B cell (primary cell): ENCODE measurements at regions not wholly inside any gene's neighbourhood (a gene's known extent, or its start where the extent isn't known, plus 50 kb on each side); places are given as distances from the start of the nearest gene placed in this dataset.
"Not testable (repeated sequence)": the region's sequence is repeated elsewhere in the genome, so short reads cannot be mapped to it uniquely, and the experiment has no call there.

Source experiments
- ATAC-seq: fragments of 200-7000 bp; cut with Tn5 transposase; one replicate; pipeline ENCODE4 v1.10.0; 2021; ENCODE audit warnings: low read depth, mild to moderate bottlenecking, moderate number of reproducible peaks, moderate library complexity
- CTCF ChIA-PET: fragments of 350-600 bp; sonication (Branson Sonifier 250); formaldehyde crosslinking; loops from one replicate; lab custom pipeline; 2021; ENCODE audit warnings: antibody characterized with exemption, inconsistent platforms; lab: Charles Lee
- POLR2A ChIA-PET: fragments of 350-600 bp; sonication (Branson Sonifier 250); formaldehyde crosslinking; loops from one replicate; lab custom pipeline; 2021; ENCODE audit warnings: antibody characterized with exemption; lab: Charles Lee
- DNase-seq: peaks from one replicate; pipeline ENCODE4 v3.0.0; 2013
- H2AFZ ChIP-seq: 2 replicates; pipeline ENCODE4 v1.6.1; 2012; ENCODE audit warnings: mild to moderate bottlenecking, low read depth, low read length; ENCODE audit not compliant: insufficient read depth, poor library complexity, severe bottlenecking
- H3K27ac ChIP-seq, 2 donors: 1 replicate in 1 of 2; 2 replicates in 1 of 2; pipeline ENCODE4 v1.5.1; 2012 to 2013; ENCODE audit warnings: low read length in 2 of 2, mild to moderate bottlenecking in 2 of 2, moderate library complexity in 1 of 2
- H3K27me3 ChIP-seq, 4 experiments: fragments of 200-600 bp in 1 of 4; sonication (generic) in 1 of 4; replicated peaks in 1 of 4; 1 replicate in 2 of 4; 2 replicates in 2 of 4; pipeline versions ENCODE4 v1.6.1 to v1.7.0; 2013 to 2016; ENCODE audit warnings: low read length in 3 of 4, mild to moderate bottlenecking in 2 of 4, mixed read lengths in 1 of 4, moderate library complexity in 1 of 4; ENCODE audit not compliant: insufficient read depth in 4 of 4, control insufficient read depth in 3 of 4; ENCODE audit errors: control extremely low read depth in 1 of 4
- H3K36me3 ChIP-seq, 2 experiments: replicated peaks in 1 of 2; 1 replicate in 1 of 2; 2 replicates in 1 of 2; pipeline versions ENCODE4 v1.6.1 to v1.7.1; 2013; ENCODE audit warnings: low read length in 1 of 2; ENCODE audit not compliant: insufficient read depth in 2 of 2, control insufficient read depth in 1 of 2; ENCODE audit errors: control extremely low read depth in 1 of 2, extremely low read depth in 1 of 2
- H3K4me1 ChIP-seq, 2 donors: fragments of 200-600 bp in 1 of 2; sonication (generic) in 1 of 2; 1 replicate in 1 of 2; 2 replicates in 1 of 2; pipeline versions ENCODE4 v1.5.1 to v1.6.1; 2013 to 2017; ENCODE audit warnings: low read length in 2 of 2; ENCODE audit not compliant: control insufficient read depth in 2 of 2, insufficient read depth in 2 of 2
- H3K4me2 ChIP-seq: replicated peaks from 2 replicates; pipeline ENCODE3; 2012; ENCODE audit warnings: mild to moderate bottlenecking, low read depth, low read length; ENCODE audit not compliant: poor library complexity, severe bottlenecking
- H3K4me3 ChIP-seq, 5 experiments: fragments of 200-600 bp in 1 of 5; sonication (generic) in 1 of 5; 1 replicate in 3 of 5; 2 replicates in 2 of 5; pipeline versions ENCODE4 v1.5.1 to v1.7.0; 2011 to 2016; ENCODE audit warnings: low read length in 4 of 5, mild to moderate bottlenecking in 4 of 5, low read depth in 2 of 5, control low read depth in 1 of 5, moderate library complexity in 1 of 5; ENCODE audit not compliant: insufficient read depth in 1 of 5; ENCODE audit errors: control extremely low read depth in 1 of 5, extremely low read depth in 1 of 5
- H3K79me2 ChIP-seq: fragments of 200-600 bp; sonication (generic); one replicate; pipeline ENCODE4 v1.6.0; 2016; ENCODE audit warnings: low read length; ENCODE audit not compliant: control insufficient read depth, insufficient read depth
- H3K9ac ChIP-seq: fragments of 200-600 bp; sonication (generic); 2 replicates; pipeline ENCODE4 v1.6.1; 2017; ENCODE audit warnings: mild to moderate bottlenecking, low read length, moderate library complexity
- H3K9me3 ChIP-seq, 3 donors: one replicate each; pipeline versions ENCODE4 v1.6.1 to v1.7.1; 2013; ENCODE audit warnings: low read length in 2 of 3; ENCODE audit not compliant: control insufficient read depth in 2 of 3, insufficient read depth in 1 of 3; ENCODE audit errors: control extremely low read depth in 1 of 3
- H4K20me1 ChIP-seq: 2 replicates; pipeline ENCODE4 v1.6.0; 2012; ENCODE audit warnings: mild to moderate bottlenecking, low read length; ENCODE audit not compliant: insufficient read depth, control insufficient read depth, poor library complexity, severe bottlenecking
- H3K27ac Mint-ChIP-seq: one replicate; pipeline ENCODE4 v1.8.0; 2021; ENCODE audit warnings: mixed read lengths
- H3K27me3 Mint-ChIP-seq: one replicate; pipeline ENCODE4 v1.8.0; 2021; ENCODE audit warnings: mixed read lengths
- H3K4me1 Mint-ChIP-seq: one replicate; pipeline ENCODE4 v1.8.0; 2021; ENCODE audit warnings: mixed read lengths
- H3K4me3 Mint-ChIP-seq: one replicate; pipeline ENCODE4 v1.8.0; 2021; ENCODE audit warnings: mixed read lengths
- H3K9me3 Mint-ChIP-seq: one replicate; pipeline ENCODE4 v1.8.0; 2022; ENCODE audit warnings: mixed read lengths; ENCODE audit not compliant: insufficient read depth
- CTCF ChIP-seq: fragments of 200-600 bp; IDR thresholded peaks from one replicate; pipeline ENCODE4 v1.8.0; 2022; ENCODE audit warnings: antibody characterized with exemption, mild to moderate bottlenecking
- EZH2 ChIP-seq: IDR thresholded peaks from 2 replicates; pipeline ENCODE4 v1.6.1; 2012; ENCODE audit warnings: borderline replicate concordance, low read depth, mild to moderate bottlenecking, moderate library complexity, low read length; ENCODE audit not compliant: insufficient read depth, poor library complexity, severe bottlenecking
- WGBS: methylation state at CpG from one replicate; pipeline ENCODE4 v1.1.5; 2013; ENCODE audit warnings: missing lambda C conversion rate; ENCODE audit not compliant: insufficient coverage; 5-methylcytosine and 5-hydroxymethylcytosine counted together
- intact Hi-C: fragments of 100-400 bp; cut with micrococcal nuclease; formaldehyde crosslinking; loops from one replicate; pipeline ENCODE4 v1.10.0; 2022

- H3K79me2 ChIP-seq = no peaks in the 10 kb centered on the region
- Mint-ChIP-seq H3K4me1 (no peaks in the 10 kb centered on the region), H3K4me3 (no peak overlapping the region), H3K27ac (no peak overlapping the region), H3K9me3 (no peaks in the 10 kb centered on the region), H3K27me3 (no peaks in the 10 kb centered on the region)
- DNase-seq (no peak), ATAC-seq (no peak)
- no peak for TF ChIP-seq EZH2
- no peak for TF ChIP-seq CTCF
- no peak overlapping the region for H3K27ac ChIP-seq
- CTCF ChIA-PET = interaction anchor here (1.0 kb wide), 1 partner anchor 1515 kb away, joined by 3 read pairs; no protein-coding TSS in a partner anchor
- no peaks in the 10 kb centered on the region for H3K4me1 ChIP-seq
- no peak overlapping the region for H2AFZ ChIP-seq
- peaks cover 0 to 3% (median 3%) of the 10 kb centered on the region in 3 donors for H3K9me3 ChIP-seq
- no peak overlapping the region for H3K9ac ChIP-seq
- no CpG with 5 or more reads among the region's 1 CpG for WGBS
- H3K36me3 ChIP-seq = no peaks in the 10 kb centered on the region
- no peaks in the 10 kb centered on the region for H4K20me1 ChIP-seq
- H3K4me3 ChIP-seq = no peak overlapping the region
- H3K4me2 ChIP-seq = no peak overlapping the region
- POLR2A ChIA-PET = no interaction called here
- no peaks in the 10 kb centered on the region for H3K27me3 ChIP-seq
- intact Hi-C loops = no loop called here
Measured at GRCh38 chr18:1026930-1027329, 122.3 kb downstream of the ADCYAP1 start.

GRCh38 chr18:1033092-1033491, 128.4 kb downstream of the ADCYAP1 start:
- H3K4me1 Mint-ChIP-seq, H3K4me2 ChIP-seq, H3K27ac ChIP-seq, H3K4me1 ChIP-seq, H3K27me3 ChIP-seq, H3K9me3 ChIP-seq, CTCF ChIA-PET, H3K27me3 Mint-ChIP-seq, H3K9me3 Mint-ChIP-seq, H2AFZ ChIP-seq, H3K79me2 ChIP-seq, H3K27ac Mint-ChIP-seq, ATAC-seq, H4K20me1 ChIP-seq, H3K4me3 ChIP-seq, DNase-seq, H3K36me3 ChIP-seq, H3K4me3 Mint-ChIP-seq, H3K9ac ChIP-seq, POLR2A ChIA-PET, intact Hi-C loops: not testable (repeated sequence)
- WGBS = no CpG with 5 or more reads among the region's 3 CpGs
